HEK293T (cell line): ENCODE measurements at regions not wholly inside any gene's neighbourhood (a gene's known extent, or its start where the extent isn't known, plus 50 kb on each side); places are given as distances from the start of the nearest gene placed in this dataset.

Source experiments
- ELF4 ChIP-seq: fragments of 450-650 bp; IDR thresholded peaks from 2 replicates; pipeline ENCODE4 v1.6.1; 2017; ENCODE audit warnings: antibody characterized with exemption
- FOXA1 ChIP-seq: fragments of 450-650 bp; IDR thresholded peaks from 2 replicates; pipeline ENCODE4 v1.6.1; 2016; ENCODE audit warnings: mild to moderate bottlenecking
- FOXK2 ChIP-seq: fragments of 450-650 bp; IDR thresholded peaks from 2 replicates; pipeline ENCODE4 v1.6.1; 2016; ENCODE audit warnings: mild to moderate bottlenecking
- FOXM1 ChIP-seq: fragments of 450-650 bp; IDR thresholded peaks from 2 replicates; pipeline ENCODE4 v1.6.1; 2017; ENCODE audit warnings: mild to moderate bottlenecking, borderline replicate concordance
- L3MBTL2 ChIP-seq: fragments of 450-650 bp; conservative IDR thresholded peaks from 2 replicates; pipeline ENCODE4 v1.6.1; 2016; ENCODE audit warnings: mild to moderate bottlenecking
- LEF1 ChIP-seq: fragments of 450-650 bp; IDR thresholded peaks from 2 replicates; pipeline ENCODE4 v1.6.1; 2017; ENCODE audit warnings: mild to moderate bottlenecking, borderline replicate concordance
- SP1 ChIP-seq: fragments of 450-650 bp; IDR thresholded peaks from 2 replicates; pipeline ENCODE4 v1.6.1; 2017
- TARDBP ChIP-seq: fragments of 450-650 bp; IDR thresholded peaks from 2 replicates; pipeline ENCODE4 v1.6.1; 2016
- ZNF384 ChIP-seq: fragments of 450-650 bp; IDR thresholded peaks from 2 replicates; pipeline ENCODE4 v1.6.1; 2016

DNA sequence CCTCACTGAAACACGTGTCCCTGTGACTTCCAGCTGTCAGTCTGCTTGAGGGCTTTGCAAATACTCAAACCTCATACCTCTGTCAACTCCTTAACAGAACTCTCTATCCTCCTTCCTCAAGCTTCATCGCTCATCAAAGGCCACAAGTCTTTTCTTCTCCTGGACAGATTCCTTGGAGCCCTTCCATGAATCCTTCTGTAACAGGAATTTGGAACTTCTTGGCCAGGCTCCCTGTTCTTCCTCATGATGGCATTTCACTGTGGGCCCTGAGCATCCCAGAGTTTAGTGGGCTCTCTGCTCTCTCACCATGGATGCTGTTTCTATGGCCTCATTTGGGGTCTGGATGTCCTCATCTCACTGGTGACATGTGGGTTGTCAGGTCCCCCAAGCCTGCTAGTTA lies 105.0 kb upstream of the TLE3 start:
- TF ChIP-seq FOXA1 (no peak), L3MBTL2 (no peak), ZNF384 (no peak), SP1 (no peak), TARDBP (no peak), LEF1 (no peak), FOXK2 (no peak), FOXM1 (no peak), ELF4 (no peak)
